ENCODE measurements at regions not wholly inside any gene's neighbourhood (a gene's known extent, or its start where the extent isn't known, plus 50 kb on each side); places are given as distances from the start of the nearest gene placed in this dataset.

DNA sequence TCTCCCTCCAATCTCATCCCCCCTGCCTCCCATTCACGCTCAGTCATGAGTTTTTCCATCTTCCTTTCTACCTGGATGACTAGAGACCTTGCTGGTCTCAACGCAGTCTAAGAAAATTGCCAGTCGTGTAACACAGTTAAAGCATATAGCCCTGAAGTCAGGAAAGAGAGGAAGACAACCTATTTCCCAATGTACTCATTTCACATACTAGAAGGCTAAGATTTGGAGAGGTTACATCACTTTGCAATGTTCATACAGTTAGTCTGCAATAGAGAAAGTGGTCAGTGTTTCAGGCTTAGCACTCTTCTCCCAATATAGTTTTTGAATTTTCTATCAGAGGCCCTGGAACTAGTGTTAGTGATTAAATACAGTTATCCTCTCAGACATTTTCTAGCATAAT, 278.6 kb downstream of the EDEM1 start:
- H3K27me3 ChIP-seq (ENCODE audit: control insufficient read depth, insufficient read depth, low read length, poor library complexity, severe bottlenecking): peaks cover 7% of the 10 kb centered on the region
- Mint-ChIP-seq H3K9me3 (no peaks in the 10 kb centered on the region), H3K4me3 (no peak overlapping the region), H3K27me3 (ENCODE audit: insufficient read depth) (no peaks in the 10 kb centered on the region), H3K27ac (no peak overlapping the region), H3K36me3 (ENCODE audit: low read depth) (no peaks in the 10 kb centered on the region), H3K4me1 (peaks cover 12% of the 10 kb centered on the region)
- no peak overlapping the region for H3K27ac ChIP-seq (ENCODE audit: low read depth, low read length)
- no peaks in the 10 kb centered on the region for H3K9me3 ChIP-seq (ENCODE audit: control insufficient read depth, low read length)
- H3K4me3 ChIP-seq (ENCODE audit: low read length): no peak overlapping the region
- H3K9ac ChIP-seq (ENCODE audit: extremely low read depth, low read length, poor library complexity, severe bottlenecking): no peak overlapping the region
- H3K36me3 ChIP-seq (ENCODE audit: control insufficient read depth, insufficient read depth, low read length): no peaks in the 10 kb centered on the region
- DNase-seq: no peak
- no peak for TF ChIP-seq CTCF (conservative IDR thresholded peaks at IDR 0.05)
- H3K4me1 ChIP-seq (ENCODE audit: control insufficient read depth, insufficient read depth, low read length): no peaks in the 10 kb centered on the region
- WGBS, 2 experiments (ENCODE audit: insufficient coverage in 1 of 2, insufficient read length in 1 of 2): 86 to 93% methylated on average over 3 of the region's 3 CpGs

DNA sequence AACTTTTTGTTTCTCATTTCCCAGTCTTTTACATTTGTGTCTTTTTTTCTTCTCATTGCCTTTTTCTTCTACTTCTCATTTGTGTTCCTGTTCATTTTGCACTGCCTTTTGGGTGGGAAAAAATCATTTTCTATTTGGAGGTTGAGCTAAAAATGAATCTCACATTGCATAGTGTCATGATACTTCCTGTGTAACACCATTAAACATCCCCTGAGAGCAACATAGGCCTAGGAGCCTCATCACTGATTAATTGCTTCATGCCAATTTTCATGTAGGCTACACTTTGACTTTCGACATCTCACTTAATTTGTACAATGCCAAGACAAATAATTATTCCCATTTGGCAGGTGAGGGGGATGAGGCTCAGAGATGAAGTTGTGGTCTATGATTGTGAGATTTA, 279.2 kb downstream of the EDEM1 start:
- Mint-ChIP-seq H3K27me3 (ENCODE audit: insufficient read depth) (no peaks in the 10 kb centered on the region), H3K27ac (no peak overlapping the region), H3K4me3 (no peak overlapping the region), H3K9me3 (no peaks in the 10 kb centered on the region), H3K4me1 (peaks cover 8% of the 10 kb centered on the region), H3K36me3 (ENCODE audit: low read depth) (no peaks in the 10 kb centered on the region)
- 90% methylated on average over 1 of the region's 1 CpG; no CpG with 5 or more reads in 1 of the 2 experiments for WGBS, 2 experiments (ENCODE audit: insufficient coverage in 1 of 2, insufficient read length in 1 of 2)
- no peak overlapping the region for H3K27ac ChIP-seq (ENCODE audit: low read depth, low read length)
- no peaks in the 10 kb centered on the region for H3K9me3 ChIP-seq (ENCODE audit: control insufficient read depth, low read length)
- H3K4me3 ChIP-seq (ENCODE audit: low read length): no peak overlapping the region
- H3K36me3 ChIP-seq (ENCODE audit: control insufficient read depth, insufficient read depth, low read length): no peaks in the 10 kb centered on the region
- H3K4me1 ChIP-seq (ENCODE audit: control insufficient read depth, insufficient read depth, low read length): no peaks in the 10 kb centered on the region
- no peak overlapping the region for H3K9ac ChIP-seq (ENCODE audit: extremely low read depth, low read length, poor library complexity, severe bottlenecking)
- TF ChIP-seq CTCF (conservative IDR thresholded peaks at IDR 0.05): no peak
- H3K27me3 ChIP-seq (ENCODE audit: control insufficient read depth, insufficient read depth, low read length, poor library complexity, severe bottlenecking): peaks cover 7% of the 10 kb centered on the region
- DNase-seq: no peak

GRCh38 chr3:5473471-5473870, 286.0 kb downstream of the EDEM1 start:
- Histone ChIP-seq H3K9ac (ENCODE audit: extremely low read depth, low read length, poor library complexity, severe bottlenecking) (no peak overlapping the region), H3K27me3 (ENCODE audit: control insufficient read depth, insufficient read depth, low read length, poor library complexity, severe bottlenecking) (peaks cover 24% of the 10 kb centered on the region), H3K36me3 (ENCODE audit: control insufficient read depth, insufficient read depth, low read length) (no peaks in the 10 kb centered on the region), H3K9me3 (ENCODE audit: control insufficient read depth, low read length) (no peaks in the 10 kb centered on the region), H3K4me1 (ENCODE audit: control insufficient read depth, insufficient read depth, low read length) (no peaks in the 10 kb centered on the region), H3K4me3 (ENCODE audit: low read length) (no peak overlapping the region), H3K27ac (ENCODE audit: low read depth, low read length) (no peak overlapping the region)
- Mint-ChIP-seq H3K4me3 (no peak overlapping the region), H3K27ac (no peak overlapping the region), H3K27me3 (ENCODE audit: insufficient read depth) (peaks cover 8% of the 10 kb centered on the region), H3K36me3 (ENCODE audit: low read depth) (no peaks in the 10 kb centered on the region), H3K9me3 (no peaks in the 10 kb centered on the region), H3K4me1 (no peaks in the 10 kb centered on the region)
- TF ChIP-seq CTCF (conservative IDR thresholded peaks at IDR 0.05): no peak
- DNase-seq: no peak
- 86% methylated on average over 1 of the region's 1 CpG; no CpG with 5 or more reads in 1 of the 2 experiments for WGBS, 2 experiments (ENCODE audit: insufficient coverage in 1 of 2, insufficient read length in 1 of 2)

Data from endodermal cell (in vitro differentiated cells).